GM23338 (cell line): ENCODE measurements at regions not wholly inside any gene's neighbourhood (a gene's known extent, or its start where the extent isn't known, plus 50 kb on each side); places are given as distances from the start of the nearest gene placed in this dataset.

Source experiments
- ATAC-seq: fragments of 200-7000 bp; cut with Tn5 transposase; 3 replicates; pipeline ENCODE4 v1.9.1; 2020
- DNase-seq: peaks from one replicate; pipeline ENCODE4 v3.0.0-alpha.2; 2015; ENCODE audit warnings: low spot score
- H2AFZ ChIP-seq: fragments of 200-600 bp; sonication (generic); 2 replicates; pipeline ENCODE4 v1.8.0; 2016; ENCODE audit warnings: antibody characterized with exemption, mild to moderate bottlenecking, moderate library complexity
- H3F3A ChIP-seq: fragments of 200-600 bp; sonication (generic); replicated peaks from 2 replicates; pipeline ENCODE4 v1.8.0; 2017; ENCODE audit warnings: antibody characterized with exemption, mixed run types, low read depth
- H3K27ac ChIP-seq: fragments of 200-600 bp; sonication (generic); 2 replicates; pipeline ENCODE4 v1.6.1; 2016; ENCODE audit warnings: low read depth
- H3K27me3 ChIP-seq: fragments of 200-600 bp; sonication (generic); 2 replicates; pipeline ENCODE4 v1.8.0; 2016; ENCODE audit warnings: mild to moderate bottlenecking, mixed run types, moderate library complexity; ENCODE audit not compliant: insufficient read depth
- H3K36me3 ChIP-seq: fragments of 200-600 bp; sonication (generic); 2 replicates; pipeline ENCODE4 v1.8.0; 2016; ENCODE audit warnings: mild to moderate bottlenecking; ENCODE audit not compliant: insufficient read depth
- H3K4me1 ChIP-seq: fragments of 200-600 bp; sonication (generic); 2 replicates; pipeline ENCODE4 v1.8.0; 2016; ENCODE audit warnings: mild to moderate bottlenecking, moderate library complexity; ENCODE audit not compliant: insufficient read depth
- H3K4me2 ChIP-seq: fragments of 200-600 bp; sonication (generic); 2 replicates; pipeline ENCODE4 v1.7.1; 2017; ENCODE audit warnings: mixed run types
- H3K4me3 ChIP-seq: fragments of 200-600 bp; sonication (generic); 2 replicates; pipeline ENCODE4 v1.6.1; 2016; ENCODE audit warnings: mixed run types
- H3K79me2 ChIP-seq: fragments of 200-600 bp; sonication (generic); replicated peaks from 2 replicates; pipeline ENCODE4 v1.8.0; 2017; ENCODE audit warnings: mild to moderate bottlenecking; ENCODE audit not compliant: insufficient read depth
- H3K9me2 ChIP-seq: fragments of 200-600 bp; sonication (generic); 2 replicates; pipeline ENCODE4 v1.8.0; 2017; ENCODE audit not compliant: insufficient read depth
- H4K20me1 ChIP-seq: fragments of 200-600 bp; sonication (generic); replicated peaks from 2 replicates; pipeline ENCODE4 v1.8.0; 2017; ENCODE audit warnings: mild to moderate bottlenecking; ENCODE audit not compliant: insufficient read depth
- H3K27ac Mint-ChIP-seq: 2 replicates; pipeline ENCODE4 v1.8.0; 2020; ENCODE audit warnings: inconsistent platforms, mild to moderate bottlenecking, moderate library complexity, mixed read lengths
- H3K27me3 Mint-ChIP-seq: 3 replicates; pipeline ENCODE4 v1.8.0; 2022; ENCODE audit warnings: low read depth, mild to moderate bottlenecking, moderate library complexity, mixed read lengths, inconsistent platforms; ENCODE audit not compliant: insufficient read depth, poor library complexity
- H3K36me3 Mint-ChIP-seq: 3 replicates; pipeline ENCODE4 v1.8.0; 2021; ENCODE audit warnings: low read depth, mild to moderate bottlenecking, inconsistent platforms, moderate library complexity, mixed read lengths
- H3K4me1 Mint-ChIP-seq: 3 replicates; pipeline ENCODE4 v1.8.0; 2020; ENCODE audit warnings: mild to moderate bottlenecking, inconsistent platforms, mixed read lengths
- H3K4me3 Mint-ChIP-seq: 3 replicates; pipeline ENCODE4 v1.8.0; 2021; ENCODE audit warnings: moderate library complexity, mild to moderate bottlenecking, inconsistent platforms, mixed read lengths
- H3K9me3 Mint-ChIP-seq: 3 replicates; pipeline ENCODE4 v1.8.0; 2020; ENCODE audit warnings: moderate library complexity, mild to moderate bottlenecking, inconsistent platforms, mixed read lengths
- CREB1 ChIP-seq: fragments of 250-450 bp; sonication (Bioruptor Pico); IDR thresholded peaks from 2 replicates; pipeline ENCODE4 v1.5.0; 2020; ENCODE audit warnings: low read depth, mild to moderate bottlenecking, moderate library complexity
- EZH2 ChIP-seq: fragments of 200-600 bp; sonication (generic); IDR thresholded peaks from one replicate; pipeline ENCODE4 v1.8.0; 2017; ENCODE audit warnings: antibody characterized with exemption, mild to moderate bottlenecking, low read depth; ENCODE audit not compliant: unreplicated experiment
- JUNB ChIP-seq: IDR thresholded peaks from one replicate; pipeline ENCODE4 v1.6.1; 2016; ENCODE audit warnings: antibody characterized with exemption; ENCODE audit not compliant: unreplicated experiment
- NANOG ChIP-seq: IDR thresholded peaks from 2 replicates; pipeline ENCODE4 v1.6.1; 2016; ENCODE audit warnings: antibody characterized with exemption, borderline replicate concordance
- ZNF114 ChIP-seq: fragments of 250-450 bp; sonication (Bioruptor Pico); IDR thresholded peaks from 2 replicates; pipeline ENCODE4 v1.5.0; 2020; ENCODE audit warnings: mild to moderate bottlenecking, moderate library complexity
- TF ChIP-seq, protein P1 (sequence below): fragments of 250-450 bp; sonication (Bioruptor Pico); IDR thresholded peaks from 2 replicates; pipeline ENCODE4 v1.5.0; 2020; ENCODE audit warnings: mild to moderate bottlenecking, moderate library complexity
- TF ChIP-seq, protein P2 (sequence below): IDR thresholded peaks from 2 replicates; pipeline ENCODE4 v1.6.1; 2016; ENCODE audit warnings: antibody characterized with exemption

DNA sequence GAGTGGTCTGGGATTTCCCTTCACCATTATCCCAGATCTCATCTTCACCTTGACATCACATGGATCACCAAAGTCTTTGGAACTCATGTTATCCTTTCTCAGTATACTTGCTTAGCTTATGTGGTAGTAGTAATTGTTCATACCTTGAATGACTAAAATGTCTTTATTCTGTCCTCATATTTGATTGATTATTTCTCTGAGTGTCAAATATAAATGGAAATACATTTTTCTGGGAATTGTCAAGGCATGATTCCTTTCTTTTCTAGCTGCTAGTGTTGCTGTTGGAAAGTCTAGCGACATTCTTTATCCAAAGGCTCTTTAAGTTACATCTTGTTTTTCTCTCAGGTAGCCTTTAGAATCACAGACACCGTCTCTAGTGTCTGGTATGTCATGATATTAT, 334.4 kb downstream of the CMPK2 start (continued):
- TF ChIP-seq, protein P1, sequence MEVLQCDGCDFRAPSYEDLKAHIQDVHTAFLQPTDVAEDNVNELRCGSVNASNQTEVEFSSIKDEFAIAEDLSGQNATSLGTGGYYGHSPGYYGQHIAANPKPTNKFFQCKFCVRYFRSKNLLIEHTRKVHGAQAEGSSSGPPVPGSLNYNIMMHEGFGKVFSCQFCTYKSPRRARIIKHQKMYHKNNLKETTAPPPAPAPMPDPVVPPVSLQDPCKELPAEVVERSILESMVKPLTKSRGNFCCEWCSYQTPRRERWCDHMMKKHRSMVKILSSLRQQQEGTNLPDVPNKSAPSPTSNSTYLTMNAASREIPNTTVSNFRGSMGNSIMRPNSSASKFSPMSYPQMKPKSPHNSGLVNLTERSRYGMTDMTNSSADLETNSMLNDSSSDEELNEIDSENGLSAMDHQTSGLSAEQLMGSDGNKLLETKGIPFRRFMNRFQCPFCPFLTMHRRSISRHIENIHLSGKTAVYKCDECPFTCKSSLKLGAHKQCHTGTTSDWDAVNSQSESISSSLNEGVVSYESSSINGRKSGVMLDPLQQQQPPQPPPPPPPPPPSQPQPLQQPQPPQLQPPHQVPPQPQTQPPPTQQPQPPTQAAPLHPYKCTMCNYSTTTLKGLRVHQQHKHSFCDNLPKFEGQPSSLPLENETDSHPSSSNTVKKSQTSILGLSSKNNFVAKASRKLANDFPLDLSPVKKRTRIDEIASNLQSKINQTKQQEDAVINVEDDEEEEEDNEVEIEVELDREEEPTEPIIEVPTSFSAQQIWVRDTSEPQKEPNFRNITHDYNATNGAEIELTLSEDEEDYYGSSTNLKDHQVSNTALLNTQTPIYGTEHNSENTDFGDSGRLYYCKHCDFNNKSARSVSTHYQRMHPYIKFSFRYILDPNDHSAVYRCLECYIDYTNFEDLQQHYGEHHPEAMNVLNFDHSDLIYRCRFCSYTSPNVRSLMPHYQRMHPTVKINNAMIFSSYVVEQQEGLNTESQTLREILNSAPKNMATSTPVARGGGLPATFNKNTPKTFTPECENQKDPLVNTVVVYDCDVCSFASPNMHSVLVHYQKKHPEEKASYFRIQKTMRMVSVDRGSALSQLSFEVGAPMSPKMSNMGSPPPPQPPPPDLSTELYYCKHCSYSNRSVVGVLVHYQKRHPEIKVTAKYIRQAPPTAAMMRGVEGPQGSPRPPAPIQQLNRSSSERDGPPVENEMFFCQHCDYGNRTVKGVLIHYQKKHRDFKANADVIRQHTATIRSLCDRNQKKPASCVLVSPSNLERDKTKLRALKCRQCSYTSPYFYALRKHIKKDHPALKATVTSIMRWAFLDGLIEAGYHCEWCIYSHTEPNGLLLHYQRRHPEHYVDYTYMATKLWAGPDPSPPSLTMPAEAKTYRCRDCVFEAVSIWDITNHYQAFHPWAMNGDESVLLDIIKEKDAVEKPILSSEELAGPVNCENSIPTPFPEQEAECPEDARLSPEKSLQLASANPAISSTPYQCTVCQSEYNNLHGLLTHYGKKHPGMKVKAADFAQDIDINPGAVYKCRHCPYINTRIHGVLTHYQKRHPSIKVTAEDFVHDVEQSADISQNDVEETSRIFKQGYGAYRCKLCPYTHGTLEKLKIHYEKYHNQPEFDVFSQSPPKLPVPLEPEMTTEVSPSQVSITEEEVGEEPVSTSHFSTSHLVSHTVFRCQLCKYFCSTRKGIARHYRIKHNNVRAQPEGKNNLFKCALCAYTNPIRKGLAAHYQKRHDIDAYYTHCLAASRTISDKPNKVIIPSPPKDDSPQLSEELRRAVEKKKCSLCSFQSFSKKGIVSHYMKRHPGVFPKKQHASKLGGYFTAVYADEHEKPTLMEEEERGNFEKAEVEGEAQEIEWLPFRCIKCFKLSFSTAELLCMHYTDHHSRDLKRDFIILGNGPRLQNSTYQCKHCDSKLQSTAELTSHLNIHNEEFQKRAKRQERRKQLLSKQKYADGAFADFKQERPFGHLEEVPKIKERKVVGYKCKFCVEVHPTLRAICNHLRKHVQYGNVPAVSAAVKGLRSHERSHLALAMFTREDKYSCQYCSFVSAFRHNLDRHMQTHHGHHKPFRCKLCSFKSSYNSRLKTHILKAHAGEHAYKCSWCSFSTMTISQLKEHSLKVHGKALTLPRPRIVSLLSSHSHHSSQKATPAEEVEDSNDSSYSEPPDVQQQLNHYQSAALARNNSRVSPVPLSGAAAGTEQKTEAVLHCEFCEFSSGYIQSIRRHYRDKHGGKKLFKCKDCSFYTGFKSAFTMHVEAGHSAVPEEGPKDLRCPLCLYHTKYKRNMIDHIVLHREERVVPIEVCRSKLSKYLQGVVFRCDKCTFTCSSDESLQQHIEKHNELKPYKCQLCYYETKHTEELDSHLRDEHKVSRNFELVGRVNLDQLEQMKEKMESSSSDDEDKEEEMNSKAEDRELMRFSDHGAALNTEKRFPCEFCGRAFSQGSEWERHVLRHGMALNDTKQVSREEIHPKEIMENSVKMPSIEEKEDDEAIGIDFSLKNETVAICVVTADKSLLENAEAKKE (CRISPR knock-in tag): no peak
- TF ChIP-seq JUNB (no peak), NANOG (no peak), ZNF114 (CRISPR knock-in tag) (no peak), CREB1 (CRISPR knock-in tag) (no peak), EZH2 (no peak)
- TF ChIP-seq, protein P2, sequence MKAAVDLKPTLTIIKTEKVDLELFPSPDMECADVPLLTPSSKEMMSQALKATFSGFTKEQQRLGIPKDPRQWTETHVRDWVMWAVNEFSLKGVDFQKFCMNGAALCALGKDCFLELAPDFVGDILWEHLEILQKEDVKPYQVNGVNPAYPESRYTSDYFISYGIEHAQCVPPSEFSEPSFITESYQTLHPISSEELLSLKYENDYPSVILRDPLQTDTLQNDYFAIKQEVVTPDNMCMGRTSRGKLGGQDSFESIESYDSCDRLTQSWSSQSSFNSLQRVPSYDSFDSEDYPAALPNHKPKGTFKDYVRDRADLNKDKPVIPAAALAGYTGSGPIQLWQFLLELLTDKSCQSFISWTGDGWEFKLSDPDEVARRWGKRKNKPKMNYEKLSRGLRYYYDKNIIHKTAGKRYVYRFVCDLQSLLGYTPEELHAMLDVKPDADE: no peak

DNA sequence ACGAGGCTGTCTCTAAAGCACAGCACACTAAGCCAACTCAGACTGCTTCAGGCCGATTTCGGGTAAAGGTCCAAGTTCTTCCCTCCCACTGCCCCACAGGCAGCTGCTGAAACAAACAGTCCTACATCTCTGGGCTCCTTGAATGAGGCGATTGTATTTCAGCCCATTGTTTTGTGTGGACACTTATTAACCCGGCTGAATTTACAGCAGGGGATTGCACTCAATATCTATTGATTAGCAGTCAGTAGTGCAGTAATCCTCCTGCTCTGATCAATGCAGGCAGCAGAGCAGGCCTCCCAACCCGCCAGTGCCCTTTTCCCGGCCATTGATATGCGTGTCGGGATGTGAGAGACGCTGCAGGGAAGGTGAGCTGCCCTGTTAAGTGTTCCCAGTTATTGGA, 330.1 kb downstream of the CMPK2 start:
- no peak for TF ChIP-seq CREB1 (CRISPR knock-in tag)
- Histone ChIP-seq H4K20me1 (no peaks in the 10 kb centered on the region), H3K9me2 (no peaks in the 10 kb centered on the region), H3K27me3 (no peaks in the 10 kb centered on the region), H3F3A (no peaks in the 10 kb centered on the region), H3K27ac (no peak overlapping the region), H3K79me2 (no peaks in the 10 kb centered on the region), H2AFZ (peak overlapping the region; percentile 90), H3K4me1 (peaks cover 19% of the 10 kb centered on the region; the same call in 1 of the 2 replicates), H3K4me3 (no peak overlapping the region), H3K36me3 (no peaks in the 10 kb centered on the region), H3K4me2 (peak overlapping the region; percentile 35)
- H3K27me3 Mint-ChIP-seq: peaks cover 4% of the 10 kb centered on the region
- no peak overlapping the region for H3K27ac Mint-ChIP-seq
- H3K4me1 Mint-ChIP-seq: peaks cover 14% of the 10 kb centered on the region
- no peaks in the 10 kb centered on the region; the same call in 2 of the 3 replicates for H3K36me3 Mint-ChIP-seq
- no peak overlapping the region for H3K4me3 Mint-ChIP-seq
- H3K9me3 Mint-ChIP-seq: peaks cover 54% of the 10 kb centered on the region
- DNase-seq: peak; percentile 51
- peak; percentile 91 for ATAC-seq
